Retinal pigment epithelial cell (primary cell): ENCODE measurements at regions not wholly inside any gene's neighbourhood (a gene's known extent, or its start where the extent isn't known, plus 50 kb on each side); places are given as distances from the start of the nearest gene placed in this dataset.

Experiments used
- DNase-seq: peaks from one replicate; pipeline ENCODE4 v3.0.0-alpha.2; 2010; ENCODE audit warnings: low read depth
- H3K4me3 ChIP-seq: 2 replicates; pipeline ENCODE4 v1.5.1; 2011; ENCODE audit warnings: mild to moderate bottlenecking, low read length, control low read depth, moderate library complexity
- TF ChIP-seq, protein P1 (sequence below): conservative IDR thresholded peaks from 2 replicates; pipeline ENCODE4 v1.5.1; 2011; ENCODE audit warnings: low read depth, low read length, control low read depth, inconsistent platforms

DNA sequence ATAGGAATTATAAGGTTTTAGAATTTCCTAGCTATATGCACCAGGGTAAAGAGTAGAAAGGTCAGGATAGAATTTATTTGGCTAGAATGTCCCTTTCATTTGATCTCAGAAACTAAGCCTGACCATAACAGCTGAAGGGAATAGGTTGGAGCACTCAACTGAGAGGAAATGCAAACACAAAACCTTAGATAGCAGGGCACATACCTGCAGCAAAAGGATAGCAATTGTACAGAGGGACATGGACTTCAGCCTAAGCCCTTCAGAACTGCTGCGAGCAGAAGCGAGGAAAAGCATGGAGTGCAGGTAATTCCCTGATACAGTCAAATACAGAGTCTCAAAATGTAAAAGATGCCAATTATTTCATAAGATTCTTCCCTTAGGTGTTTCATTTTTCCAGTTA, 211.0 kb upstream of the DDI1 start:
- no peak for DNase-seq
- TF ChIP-seq, protein P1, sequence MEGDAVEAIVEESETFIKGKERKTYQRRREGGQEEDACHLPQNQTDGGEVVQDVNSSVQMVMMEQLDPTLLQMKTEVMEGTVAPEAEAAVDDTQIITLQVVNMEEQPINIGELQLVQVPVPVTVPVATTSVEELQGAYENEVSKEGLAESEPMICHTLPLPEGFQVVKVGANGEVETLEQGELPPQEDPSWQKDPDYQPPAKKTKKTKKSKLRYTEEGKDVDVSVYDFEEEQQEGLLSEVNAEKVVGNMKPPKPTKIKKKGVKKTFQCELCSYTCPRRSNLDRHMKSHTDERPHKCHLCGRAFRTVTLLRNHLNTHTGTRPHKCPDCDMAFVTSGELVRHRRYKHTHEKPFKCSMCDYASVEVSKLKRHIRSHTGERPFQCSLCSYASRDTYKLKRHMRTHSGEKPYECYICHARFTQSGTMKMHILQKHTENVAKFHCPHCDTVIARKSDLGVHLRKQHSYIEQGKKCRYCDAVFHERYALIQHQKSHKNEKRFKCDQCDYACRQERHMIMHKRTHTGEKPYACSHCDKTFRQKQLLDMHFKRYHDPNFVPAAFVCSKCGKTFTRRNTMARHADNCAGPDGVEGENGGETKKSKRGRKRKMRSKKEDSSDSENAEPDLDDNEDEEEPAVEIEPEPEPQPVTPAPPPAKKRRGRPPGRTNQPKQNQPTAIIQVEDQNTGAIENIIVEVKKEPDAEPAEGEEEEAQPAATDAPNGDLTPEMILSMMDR, result no peak
- no peak overlapping the region for H3K4me3 ChIP-seq

DNA sequence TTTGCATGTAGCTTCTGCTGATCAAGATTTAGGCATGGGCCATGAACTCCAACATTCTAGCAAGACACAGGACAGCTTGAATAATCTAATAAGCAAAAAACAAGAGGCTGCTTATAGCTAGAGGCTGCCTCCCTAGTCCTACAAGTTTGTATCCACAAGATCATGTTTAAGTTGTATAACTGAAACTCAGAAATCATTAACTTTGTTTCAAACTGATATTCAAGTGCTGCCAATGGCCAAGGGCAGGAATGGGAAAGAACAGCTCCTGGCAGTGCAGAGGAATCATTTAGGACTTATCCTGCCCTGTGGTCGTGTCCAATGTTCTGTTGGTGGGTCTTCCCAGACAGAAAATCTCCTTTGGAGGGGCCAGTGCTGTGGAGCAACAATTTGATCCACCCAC, 209.6 kb upstream of the DDI1 start:
- H3K4me3 ChIP-seq, result no peak overlapping the region
- no peak for DNase-seq
- TF ChIP-seq, protein P1, result no peak

DNA sequence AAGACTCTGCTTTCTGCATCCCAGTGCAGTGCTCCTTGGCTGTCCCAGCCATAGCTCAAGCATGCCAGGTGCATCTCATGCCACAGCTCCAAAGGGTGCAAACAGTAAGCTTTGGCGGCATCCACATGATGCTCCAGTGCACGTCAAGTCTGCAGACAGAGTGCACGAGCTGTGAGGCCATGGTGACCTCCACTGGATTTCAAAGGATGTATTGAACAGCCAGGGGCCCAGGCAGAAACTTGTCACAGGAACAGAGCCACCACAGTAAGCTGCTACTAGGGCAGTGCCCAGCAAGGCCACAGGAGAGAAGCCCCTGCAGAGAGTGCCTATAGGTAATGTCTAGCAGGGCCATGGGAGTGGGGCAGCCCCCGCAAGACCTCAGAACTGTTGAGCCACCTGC, 206.8 kb upstream of the DDI1 start:
- H3K4me3 ChIP-seq, result no peak overlapping the region
- no peak for DNase-seq
- TF ChIP-seq, protein P1, result no peak

DNA sequence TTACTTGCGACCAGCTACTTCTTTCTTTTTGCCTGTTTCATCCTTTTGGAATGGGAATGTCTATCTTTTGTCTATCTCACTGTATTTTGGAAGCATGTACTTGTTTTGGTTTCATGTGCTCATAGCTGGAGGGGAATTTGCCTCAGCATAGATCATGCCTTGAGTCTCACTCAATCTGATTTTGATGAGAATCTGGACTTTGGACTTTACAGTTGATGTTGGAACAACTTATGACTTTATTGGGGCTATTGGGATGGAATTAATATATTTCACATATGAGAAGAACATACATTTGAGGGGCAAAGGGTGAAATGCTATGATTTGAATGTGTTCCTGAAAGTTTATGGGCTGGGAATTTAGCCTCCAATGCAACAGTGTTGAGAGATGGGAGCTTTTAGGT, 206.2 kb upstream of the DDI1 start:
- DNase-seq, result no peak
- TF ChIP-seq, protein P1, result no peak
- H3K4me3 ChIP-seq, result no peak overlapping the region

DNA sequence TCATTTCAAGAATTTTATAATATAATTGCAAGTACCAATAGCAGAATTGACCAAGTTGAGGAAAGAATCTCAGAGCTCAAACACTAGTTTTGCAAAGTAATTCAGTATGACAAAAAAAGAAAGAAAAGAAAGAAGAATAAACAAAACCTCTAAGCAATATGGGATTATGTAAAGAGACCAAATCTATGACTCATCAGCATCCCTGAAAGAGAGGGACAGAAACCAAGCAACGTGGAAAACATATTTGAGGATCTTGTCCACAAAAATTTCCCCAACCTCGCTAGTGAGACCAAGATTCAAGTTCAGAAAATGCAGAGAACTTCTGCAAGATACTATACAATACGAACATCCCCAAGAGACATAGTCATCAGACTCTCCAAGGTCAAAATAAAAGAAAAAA, 203.7 kb upstream of the DDI1 start:
- DNase-seq, result no peak
- no peak overlapping the region for H3K4me3 ChIP-seq
- TF ChIP-seq, protein P1, result no peak

DNA sequence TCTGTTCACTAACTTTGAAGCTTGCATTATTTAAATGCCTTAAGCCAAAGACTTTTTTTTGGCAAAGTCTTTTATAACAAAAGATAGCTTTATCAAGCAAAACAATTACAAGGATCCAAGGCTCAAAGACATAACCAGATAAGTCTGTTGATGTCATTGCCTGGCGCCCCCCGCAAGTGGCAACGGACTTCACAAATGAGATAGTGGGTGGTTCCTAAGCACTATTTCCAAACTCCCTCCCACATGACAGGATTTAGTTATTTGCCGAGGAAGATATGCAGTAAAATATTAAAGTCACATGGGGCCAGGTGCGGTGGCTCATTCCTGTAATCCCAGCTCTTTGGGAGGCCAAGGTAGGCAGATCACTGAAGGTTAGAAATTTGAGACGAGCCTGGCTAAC, 194.2 kb upstream of the DDI1 start:
- H3K4me3 ChIP-seq, result no peak overlapping the region
- TF ChIP-seq, protein P1, result no peak
- DNase-seq, result no peak

DNA sequence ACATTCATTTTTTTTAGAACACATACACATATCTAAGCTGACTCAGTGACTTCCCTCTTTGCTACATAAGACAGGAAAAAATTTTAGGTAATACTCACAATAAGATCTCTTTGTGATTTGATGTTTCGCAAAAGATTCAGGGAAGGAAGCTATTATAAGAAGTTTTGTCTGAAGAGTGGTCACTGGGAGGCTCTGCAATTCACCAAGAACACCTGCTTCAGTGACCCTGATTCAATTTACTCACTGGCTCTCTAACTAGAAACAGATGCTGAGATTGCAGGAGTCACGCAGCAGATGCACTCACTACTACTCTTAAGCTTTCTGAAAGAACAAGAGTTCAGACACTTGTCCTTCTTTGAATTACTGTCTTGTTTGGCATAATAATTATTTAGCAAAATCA, 193.6 kb upstream of the DDI1 start:
- no peak for DNase-seq
- no peak overlapping the region for H3K4me3 ChIP-seq
- TF ChIP-seq, protein P1, result no peak
